GM20000 (cell line): ENCODE measurements at regions not wholly inside any gene's neighbourhood (a gene's known extent, or its start where the extent isn't known, plus 50 kb on each side); places are given as distances from the start of the nearest gene placed in this dataset.

Experiments used
- DNase-seq: peaks from one replicate; pipeline ENCODE4 v3.0.0; 2012; ENCODE audit warnings: low spot score
- CTCF ChIP-seq: IDR thresholded peaks from 2 replicates; pipeline ENCODE4 v1.5.1; 2012; ENCODE audit warnings: mild to moderate bottlenecking, control low read depth; ENCODE audit errors: extremely low read depth, missing control alignments

GRCh38 chr13:97101912-97102708, 107.8 kb upstream of the OXGR1 start:
- DNase-seq, result no peak
- TF ChIP-seq CTCF, result no peak

- TF ChIP-seq CTCF, result no peak
These were observed 112.0 kb upstream of the OXGR1 start for GRCh38 chr13:97106323-97106722.

GRCh38 chr13:97107815-97108529, 113.7 kb upstream of the OXGR1 start:
- no peak for DNase-seq
- no peak for TF ChIP-seq CTCF

More at GRCh38 chr13:97106323-97106722, 112.0 kb upstream of the OXGR1 start:
- no peak for DNase-seq

- DNase-seq, result no peak
- no peak for TF ChIP-seq CTCF
These were observed 113.6 kb upstream of the MBNL2 start for GRCh38 chr13:97108530-97108900.

- no peak for DNase-seq
- no peak for TF ChIP-seq CTCF
These were observed 112.9 kb upstream of the MBNL2 start for GRCh38 chr13:97109256-97109655.

GRCh38 chr13:97109841-97110492, 112.2 kb upstream of the MBNL2 start:
- peak; percentile 84 for TF ChIP-seq CTCF
- DNase-seq, result peak; percentile 84

GRCh38 chr13:97110936-97111335, 111.2 kb upstream of the MBNL2 start:
- TF ChIP-seq CTCF, result no peak
- no peak for DNase-seq
